Neutrophil (primary cell): ENCODE measurements at regions not wholly inside any gene's neighbourhood (a gene's known extent, or its start where the extent isn't known, plus 50 kb on each side); places are given as distances from the start of the nearest gene placed in this dataset.

ENCODE experiments used
- H3K27ac ChIP-seq: fragments of 200-600 bp; sonication (generic); 2 replicates; pipeline ENCODE4 v1.5.1; 2016; ENCODE audit warnings: mild to moderate bottlenecking, moderate library complexity
- H3K27me3 ChIP-seq: fragments of 200-600 bp; sonication (generic); 2 replicates; pipeline ENCODE4 v1.6.0; 2016; ENCODE audit warnings: mild to moderate bottlenecking
- H3K36me3 ChIP-seq: fragments of 200-600 bp; sonication (generic); 2 replicates; pipeline ENCODE4 v1.5.1; 2017
- H3K4me1 ChIP-seq, 2 experiments: fragments of 200-600 bp in 1 of 2; sonication (generic) in 1 of 2; 1 replicate in 1 of 2; 2 replicates in 1 of 2; pipeline versions ENCODE4 v1.5.1 to v1.6.1; 2013 to 2016; ENCODE audit warnings: low read depth in 1 of 2, low read length in 1 of 2, mild to moderate bottlenecking in 1 of 2, moderate library complexity in 1 of 2; ENCODE audit not compliant: control insufficient read depth in 1 of 2, insufficient read depth in 1 of 2
- H3K4me3 ChIP-seq, 2 experiments: fragments of 200-600 bp in 1 of 2; sonication (generic) in 1 of 2; 1 replicate in 1 of 2; 2 replicates in 1 of 2; pipeline ENCODE4 v1.5.1; 2013 to 2016; ENCODE audit warnings: low read depth in 1 of 2, low read length in 1 of 2, mild to moderate bottlenecking in 1 of 2, moderate library complexity in 1 of 2
- H3K9me3 ChIP-seq: fragments of 200-600 bp; sonication (generic); 2 replicates; pipeline ENCODE4 v1.5.1; 2016
- CTCF ChIP-seq: fragments of 200-600 bp; sonication (generic); IDR thresholded peaks from 2 replicates; pipeline ENCODE4 v1.5.1; 2016; ENCODE audit warnings: antibody characterized with exemption

GRCh38 chr2:13466076-13466475, 749.3 kb downstream of the TRIB2 start:
- no peaks in the 10 kb centered on the region for H3K4me1 ChIP-seq
- TF ChIP-seq CTCF = no peak

GRCh38 chr2:13474538-13474937, 757.8 kb downstream of the TRIB2 start:
- Histone ChIP-seq H3K27me3 (no peaks in the 10 kb centered on the region), H3K27ac (no peak overlapping the region), H3K4me3 (no peak overlapping the region), H3K9me3 (no peaks in the 10 kb centered on the region), H3K36me3 (no peaks in the 10 kb centered on the region), H3K4me1 (no peaks in the 10 kb centered on the region)
- no peak for TF ChIP-seq CTCF

More at GRCh38 chr2:13466076-13466475, 749.3 kb downstream of the TRIB2 start:
- Histone ChIP-seq H3K4me3 (no peak overlapping the region), H3K9me3 (no peaks in the 10 kb centered on the region), H3K27me3 (no peaks in the 10 kb centered on the region), H3K27ac (no peak overlapping the region), H3K36me3 (no peaks in the 10 kb centered on the region)

GRCh38 chr2:13480057-13480456, 763.3 kb downstream of the TRIB2 start:
- no peak for TF ChIP-seq CTCF
- no peaks in the 10 kb centered on the region for H3K27me3 ChIP-seq
- no peak overlapping the region for H3K4me3 ChIP-seq
- no peak overlapping the region for H3K27ac ChIP-seq
- no peaks in the 10 kb centered on the region for H3K4me1 ChIP-seq
- no peaks in the 10 kb centered on the region for H3K36me3 ChIP-seq
- no peaks in the 10 kb centered on the region for H3K9me3 ChIP-seq

GRCh38 chr2:13481201-13481600, 764.5 kb downstream of the TRIB2 start:
- H3K9me3 ChIP-seq = no peaks in the 10 kb centered on the region
- no peak overlapping the region for H3K4me3 ChIP-seq
- no peaks in the 10 kb centered on the region for H3K36me3 ChIP-seq
- H3K27me3 ChIP-seq = no peaks in the 10 kb centered on the region
- no peak for TF ChIP-seq CTCF
- H3K4me1 ChIP-seq = no peaks in the 10 kb centered on the region
- H3K27ac ChIP-seq = no peak overlapping the region

GRCh38 chr2:13485256-13485655, 768.5 kb downstream of the TRIB2 start:
- Histone ChIP-seq H3K9me3 (no peaks in the 10 kb centered on the region), H3K4me1 (no peaks in the 10 kb centered on the region), H3K27me3 (no peaks in the 10 kb centered on the region), H3K36me3 (no peaks in the 10 kb centered on the region), H3K4me3 (no peak overlapping the region), H3K27ac (no peak overlapping the region)
- TF ChIP-seq CTCF = no peak

GRCh38 chr2:13488965-13489364, 772.2 kb downstream of the TRIB2 start:
- H3K4me3 ChIP-seq = no peak overlapping the region
- no peaks in the 10 kb centered on the region for H3K36me3 ChIP-seq
- no peaks in the 10 kb centered on the region for H3K27me3 ChIP-seq
- no peaks in the 10 kb centered on the region for H3K9me3 ChIP-seq
- TF ChIP-seq CTCF = no peak
- H3K4me1 ChIP-seq = no peaks in the 10 kb centered on the region
- no peak overlapping the region for H3K27ac ChIP-seq
